PC-9 (cell line): ENCODE measurements at regions not wholly inside any gene's neighbourhood (a gene's known extent, or its start where the extent isn't known, plus 50 kb on each side); places are given as distances from the start of the nearest gene placed in this dataset.

Source experiments
- EZH2 ChIP-seq: fragments of 200-600 bp; sonication (generic); IDR thresholded peaks from 2 replicates; pipeline ENCODE4 v1.8.0; 2017; ENCODE audit warnings: antibody characterized with exemption, low read depth
- TF ChIP-seq, protein P1 (sequence below): fragments of 200-600 bp; sonication (generic); conservative IDR thresholded peaks from 2 replicates; pipeline ENCODE4 v1.6.1; 2017; ENCODE audit warnings: mixed run types, antibody characterized with exemption, mild to moderate bottlenecking, moderate library complexity

DNA sequence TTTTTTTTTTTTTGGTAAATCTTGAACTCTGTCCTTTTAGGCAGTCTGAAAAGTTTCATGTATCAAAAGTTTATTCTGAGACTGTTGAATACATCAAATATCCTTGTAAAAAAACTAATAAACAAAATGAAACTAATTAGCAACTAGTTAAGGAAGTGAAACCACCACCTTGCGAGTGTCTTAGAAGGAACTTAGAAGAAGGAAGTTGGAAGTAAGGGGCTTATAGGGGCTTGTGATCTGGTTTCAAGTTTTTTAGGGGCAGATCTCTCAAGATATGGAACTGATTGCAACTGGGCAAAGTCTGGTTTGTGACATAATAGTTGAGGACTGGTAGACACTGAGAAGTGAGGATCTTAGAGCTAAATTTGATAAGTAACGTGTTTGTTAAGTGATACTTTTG is 748.8 kb downstream of the C12orf50 start:
- TF ChIP-seq, protein P1, sequence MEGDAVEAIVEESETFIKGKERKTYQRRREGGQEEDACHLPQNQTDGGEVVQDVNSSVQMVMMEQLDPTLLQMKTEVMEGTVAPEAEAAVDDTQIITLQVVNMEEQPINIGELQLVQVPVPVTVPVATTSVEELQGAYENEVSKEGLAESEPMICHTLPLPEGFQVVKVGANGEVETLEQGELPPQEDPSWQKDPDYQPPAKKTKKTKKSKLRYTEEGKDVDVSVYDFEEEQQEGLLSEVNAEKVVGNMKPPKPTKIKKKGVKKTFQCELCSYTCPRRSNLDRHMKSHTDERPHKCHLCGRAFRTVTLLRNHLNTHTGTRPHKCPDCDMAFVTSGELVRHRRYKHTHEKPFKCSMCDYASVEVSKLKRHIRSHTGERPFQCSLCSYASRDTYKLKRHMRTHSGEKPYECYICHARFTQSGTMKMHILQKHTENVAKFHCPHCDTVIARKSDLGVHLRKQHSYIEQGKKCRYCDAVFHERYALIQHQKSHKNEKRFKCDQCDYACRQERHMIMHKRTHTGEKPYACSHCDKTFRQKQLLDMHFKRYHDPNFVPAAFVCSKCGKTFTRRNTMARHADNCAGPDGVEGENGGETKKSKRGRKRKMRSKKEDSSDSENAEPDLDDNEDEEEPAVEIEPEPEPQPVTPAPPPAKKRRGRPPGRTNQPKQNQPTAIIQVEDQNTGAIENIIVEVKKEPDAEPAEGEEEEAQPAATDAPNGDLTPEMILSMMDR: no peak
- TF ChIP-seq EZH2: no peak
